GM12874 (cell line): ENCODE measurements at regions not wholly inside any gene's neighbourhood (a gene's known extent, or its start where the extent isn't known, plus 50 kb on each side); places are given as distances from the start of the nearest gene placed in this dataset.

ENCODE experiments used
- CTCF ChIP-seq: IDR thresholded peaks from 2 replicates; pipeline ENCODE4 v1.5.1; 2011; ENCODE audit warnings: low read depth, mild to moderate bottlenecking, control low read depth, low read length, moderate library complexity; ENCODE audit not compliant: insufficient read depth

- no peak for TF ChIP-seq CTCF
Observed at GRCh38 chr9:118990949-118991348, 378.3 kb downstream of the BRINP1 start.

GRCh38 chr9:118991366-118992285, 377.6 kb downstream of the BRINP1 start:
- no peak for TF ChIP-seq CTCF

- no peak for TF ChIP-seq CTCF
Observed at GRCh38 chr9:118992813-118993794, 376.1 kb downstream of the BRINP1 start.

- TF ChIP-seq CTCF, result no peak
Observed at GRCh38 chr9:118993965-118994364, 375.3 kb downstream of the BRINP1 start.

GRCh38 chr9:119002491-119002890, 366.7 kb downstream of the BRINP1 start:
- no peak for TF ChIP-seq CTCF

GRCh38 chr9:119003201-119003611, 366.0 kb downstream of the BRINP1 start:
- TF ChIP-seq CTCF, result no peak
